HEK293 (cell line): ENCODE measurements at regions not wholly inside any gene's neighbourhood (a gene's known extent, or its start where the extent isn't known, plus 50 kb on each side); places are given as distances from the start of the nearest gene placed in this dataset.

Experiments
- CTCF ChIA-PET: fragments of 350-600 bp; formaldehyde crosslinking; extraction: SDS; loops from one replicate; lab custom pipeline; 2021; ENCODE audit warnings: antibody characterized with exemption; lab: Yijun Ruan, JAX
- POLR2A ChIA-PET: fragments of 300-600 bp; formaldehyde crosslinking; extraction: SDS; loops from one replicate; lab custom pipeline; 2020; ENCODE audit warnings: antibody characterized with exemption, inconsistent platforms; lab: Yijun Ruan, JAX
- H3K27ac ChIP-seq: fragments of 200-500 bp; sonication (Bioruptor generic); 2 replicates; pipeline ENCODE4 v1.5.1; 2014; ENCODE audit warnings: low read depth, low read length, control low read depth, inconsistent platforms; ENCODE audit errors: extremely low read depth
- H3K36me3 ChIP-seq, 2 experiments: fragments of 200-500 bp in 1 of 2; sonication (Bioruptor generic) in 1 of 2; 1 replicate in 1 of 2; 2 replicates in 1 of 2; pipeline ENCODE4 v1.5.1; 2014 to 2017; ENCODE audit warnings: inconsistent platforms in 2 of 2, low read length in 2 of 2; ENCODE audit not compliant: control insufficient read depth in 2 of 2, insufficient read depth in 1 of 2
- H3K4me1 ChIP-seq: fragments of 200-500 bp; sonication (Bioruptor generic); 2 replicates; pipeline ENCODE4 v1.5.1; 2014; ENCODE audit warnings: mild to moderate bottlenecking, low read length, inconsistent platforms; ENCODE audit not compliant: control insufficient read depth, insufficient read depth
- H3K4me3 ChIP-seq: 2 replicates; pipeline ENCODE4 v1.5.1; 2011; ENCODE audit warnings: low read depth, mild to moderate bottlenecking, control low read depth, low read length, moderate library complexity
- H3K9me3 ChIP-seq: fragments of 200-500 bp; sonication (Bioruptor generic); 2 replicates; pipeline ENCODE4 v1.5.1; 2014; ENCODE audit warnings: low read depth, low read length, inconsistent platforms; ENCODE audit not compliant: control insufficient read depth, insufficient read depth
- MEIS1 ChIP-seq: sonication (generic); formaldehyde crosslinking; IDR thresholded peaks from 2 replicates; pipeline ENCODE4 v1.8.1; 2022; ENCODE audit warnings: missing genetic modification reagents, mild to moderate bottlenecking, borderline replicate concordance
- MYNN ChIP-seq: fragments of 450-650 bp; formaldehyde crosslinking; IDR thresholded peaks from 2 replicates; pipeline ENCODE4 v1.5.1; 2016; ENCODE audit warnings: missing biosample characterization, missing genetic modification characterization, borderline replicate concordance
- OVOL3 ChIP-seq: fragments of 450-650 bp; formaldehyde crosslinking; IDR thresholded peaks from 2 replicates; pipeline ENCODE4 v1.5.1; 2016; ENCODE audit warnings: missing biosample characterization, missing genetic modification characterization
- SETDB1 ChIP-seq: IDR thresholded peaks from one replicate; pipeline ENCODE4 v1.6.1; 2017; ENCODE audit warnings: mild to moderate bottlenecking, low read length, moderate library complexity, mixed read lengths; ENCODE audit not compliant: insufficient read length
- YY2 ChIP-seq: fragments of 450-650 bp; formaldehyde crosslinking; IDR thresholded peaks from 2 replicates; pipeline ENCODE4 v1.5.1; 2016; ENCODE audit warnings: missing biosample characterization, missing genetic modification characterization
- ZFP37 ChIP-seq: fragments of 450-650 bp; formaldehyde crosslinking; IDR thresholded peaks from 2 replicates; pipeline ENCODE4 v1.5.1; 2016; ENCODE audit warnings: missing biosample characterization, missing genetic modification characterization
- ZFP69B ChIP-seq: fragments of 450-650 bp; formaldehyde crosslinking; IDR thresholded peaks from 2 replicates; pipeline ENCODE4 v1.5.1; 2016; ENCODE audit warnings: missing biosample characterization, missing genetic modification characterization
- ZIC2 ChIP-seq: fragments of 450-650 bp; formaldehyde crosslinking; IDR thresholded peaks from 2 replicates; pipeline ENCODE4 v1.5.1; 2016; ENCODE audit warnings: missing biosample characterization, missing genetic modification characterization
- ZNF548 ChIP-seq: fragments of 450-650 bp; formaldehyde crosslinking; IDR thresholded peaks from 2 replicates; pipeline ENCODE4 v1.5.1; 2016; ENCODE audit warnings: missing biosample characterization, missing genetic modification characterization
- ZNF600 ChIP-seq: fragments of 450-650 bp; formaldehyde crosslinking; IDR thresholded peaks from 2 replicates; pipeline ENCODE4 v1.5.1; 2016; ENCODE audit warnings: missing biosample characterization, missing genetic modification characterization
- ZNF621 ChIP-seq: fragments of 450-650 bp; formaldehyde crosslinking; IDR thresholded peaks from 2 replicates; pipeline ENCODE4 v1.5.1; 2017; ENCODE audit warnings: missing biosample characterization, missing genetic modification characterization
- ZNF76 ChIP-seq: fragments of 450-650 bp; formaldehyde crosslinking; IDR thresholded peaks from 2 replicates; pipeline ENCODE4; 2016; ENCODE audit warnings: low read depth, missing biosample characterization, missing genetic modification characterization, borderline replicate concordance
- TF ChIP-seq, protein P1 (sequence below): fragments of 450-650 bp; IDR thresholded peaks from 2 replicates; pipeline ENCODE4 v1.5.1; 2018; ENCODE audit warnings: missing biosample characterization, missing genetic modification characterization
- TF ChIP-seq, protein P2 (sequence below): fragments of 450-650 bp; formaldehyde crosslinking; IDR thresholded peaks from 2 replicates; pipeline ENCODE4 v1.5.1; 2016; ENCODE audit warnings: missing biosample characterization, missing genetic modification characterization
- TF ChIP-seq, protein P3 (sequence below): fragments of 450-650 bp; formaldehyde crosslinking; IDR thresholded peaks from 2 replicates; pipeline ENCODE4 v1.5.1; 2017; ENCODE audit warnings: missing biosample characterization, missing genetic modification characterization
- TF ChIP-seq, protein P4 (sequence below): fragments of 450-650 bp; formaldehyde crosslinking; optimal IDR thresholded peaks from 2 replicates; pipeline ENCODE3; 2016; ENCODE audit warnings: missing biosample characterization, mild to moderate bottlenecking, missing genetic modification characterization
- TF ChIP-seq, protein P5 (sequence below): fragments of 450-650 bp; formaldehyde crosslinking; IDR thresholded peaks from 2 replicates; pipeline ENCODE4 v1.5.1; 2016; ENCODE audit warnings: missing biosample characterization, missing genetic modification characterization
- TF ChIP-seq, protein P6 (sequence below): fragments of 450-650 bp; IDR thresholded peaks from 2 replicates; pipeline ENCODE4 v1.5.1; 2018; ENCODE audit warnings: missing biosample characterization, mild to moderate bottlenecking, missing genetic modification characterization
- TF ChIP-seq, protein P7 (sequence below): fragments of 450-650 bp; formaldehyde crosslinking; IDR thresholded peaks from 2 replicates; pipeline ENCODE4 v1.5.1; 2016; ENCODE audit warnings: missing biosample characterization, missing genetic modification characterization

DNA sequence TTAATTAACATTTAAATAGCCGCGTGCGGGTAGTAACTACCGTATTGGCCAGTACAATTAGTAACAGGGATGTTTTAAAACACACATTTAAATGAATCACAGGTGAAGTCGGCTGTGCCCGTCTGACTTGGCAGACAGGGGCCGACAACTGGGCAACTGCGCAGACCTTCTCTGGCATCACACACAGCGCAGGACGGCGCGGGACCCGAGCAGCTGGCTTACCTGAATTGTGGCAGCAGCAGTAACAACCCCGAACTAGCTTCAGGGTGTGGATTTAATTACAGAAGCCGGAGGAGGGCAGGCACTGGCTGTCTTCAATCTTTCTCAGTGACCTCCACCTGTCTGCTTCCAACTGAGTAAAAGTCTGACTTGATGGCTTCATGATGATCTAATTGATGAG, 91.7 kb downstream of the DACT2 start (continued):
- TF ChIP-seq, protein P1, sequence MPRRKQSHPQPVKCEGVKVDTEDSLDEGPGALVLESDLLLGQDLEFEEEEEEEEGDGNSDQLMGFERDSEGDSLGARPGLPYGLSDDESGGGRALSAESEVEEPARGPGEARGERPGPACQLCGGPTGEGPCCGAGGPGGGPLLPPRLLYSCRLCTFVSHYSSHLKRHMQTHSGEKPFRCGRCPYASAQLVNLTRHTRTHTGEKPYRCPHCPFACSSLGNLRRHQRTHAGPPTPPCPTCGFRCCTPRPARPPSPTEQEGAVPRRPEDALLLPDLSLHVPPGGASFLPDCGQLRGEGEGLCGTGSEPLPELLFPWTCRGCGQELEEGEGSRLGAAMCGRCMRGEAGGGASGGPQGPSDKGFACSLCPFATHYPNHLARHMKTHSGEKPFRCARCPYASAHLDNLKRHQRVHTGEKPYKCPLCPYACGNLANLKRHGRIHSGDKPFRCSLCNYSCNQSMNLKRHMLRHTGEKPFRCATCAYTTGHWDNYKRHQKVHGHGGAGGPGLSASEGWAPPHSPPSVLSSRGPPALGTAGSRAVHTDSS: no peak
- TF ChIP-seq ZFP37 (tag by site-specific recombination) (no peak), ZFP69B (tag by site-specific recombination) (no peak)

DNA sequence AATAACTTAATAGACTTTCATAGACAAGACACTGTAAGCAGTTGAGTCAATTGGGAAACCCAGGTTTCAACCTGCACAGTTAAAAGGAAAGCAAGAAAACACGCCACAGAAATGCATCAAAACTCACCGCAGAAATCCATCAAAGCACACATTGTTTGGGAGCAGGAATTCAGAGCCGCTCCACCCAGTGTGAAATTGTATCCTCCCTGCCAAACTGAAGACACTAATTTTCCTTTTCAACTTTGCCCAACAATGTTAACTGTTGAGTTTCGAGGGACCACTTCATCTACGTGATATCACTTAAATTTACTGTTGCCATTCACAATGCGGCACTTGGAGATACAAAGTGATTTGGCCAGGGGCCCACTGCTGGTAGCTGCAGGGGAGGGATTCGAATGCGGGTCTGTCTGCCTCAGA, 92.7 kb downstream of the DACT2 start:
- Histone ChIP-seq H3K4me1 (no peaks in the 10 kb centered on the region), H3K4me3 (no peak overlapping the region), H3K9me3 (no peaks in the 10 kb centered on the region), H3K36me3 (no peaks in the 10 kb centered on the region), H3K27ac (no peak overlapping the region)
- CTCF ChIA-PET: no interaction called here
- no peak for TF ChIP-seq ZNF621 (tag by site-specific recombination)
- TF ChIP-seq OVOL3 (tag by site-specific recombination): no peak
- no peak for TF ChIP-seq MYNN (tag by site-specific recombination)
- TF ChIP-seq, protein P2, sequence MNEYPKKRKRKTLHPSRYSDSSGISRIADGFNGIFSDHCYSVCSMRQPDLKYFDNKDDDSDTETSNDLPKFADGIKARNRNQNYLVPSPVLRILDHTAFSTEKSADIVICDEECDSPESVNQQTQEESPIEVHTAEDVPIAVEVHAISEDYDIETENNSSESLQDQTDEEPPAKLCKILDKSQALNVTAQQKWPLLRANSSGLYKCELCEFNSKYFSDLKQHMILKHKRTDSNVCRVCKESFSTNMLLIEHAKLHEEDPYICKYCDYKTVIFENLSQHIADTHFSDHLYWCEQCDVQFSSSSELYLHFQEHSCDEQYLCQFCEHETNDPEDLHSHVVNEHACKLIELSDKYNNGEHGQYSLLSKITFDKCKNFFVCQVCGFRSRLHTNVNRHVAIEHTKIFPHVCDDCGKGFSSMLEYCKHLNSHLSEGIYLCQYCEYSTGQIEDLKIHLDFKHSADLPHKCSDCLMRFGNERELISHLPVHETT (tag by site-specific recombination): no peak
- TF ChIP-seq SETDB1: no peak
- no peak for TF ChIP-seq YY2 (tag by site-specific recombination)
- TF ChIP-seq ZNF600: peak; percentile 24; the same call in 1 of the 2 replicates
- no peak for TF ChIP-seq ZNF548 (tag by site-specific recombination)
- no peak for TF ChIP-seq MEIS1
- POLR2A ChIA-PET: interaction anchor here (0.9 kb wide), 1 partner anchor 20 kb away, joined by 3 read pairs; no protein-coding TSS in a partner anchor

DNA sequence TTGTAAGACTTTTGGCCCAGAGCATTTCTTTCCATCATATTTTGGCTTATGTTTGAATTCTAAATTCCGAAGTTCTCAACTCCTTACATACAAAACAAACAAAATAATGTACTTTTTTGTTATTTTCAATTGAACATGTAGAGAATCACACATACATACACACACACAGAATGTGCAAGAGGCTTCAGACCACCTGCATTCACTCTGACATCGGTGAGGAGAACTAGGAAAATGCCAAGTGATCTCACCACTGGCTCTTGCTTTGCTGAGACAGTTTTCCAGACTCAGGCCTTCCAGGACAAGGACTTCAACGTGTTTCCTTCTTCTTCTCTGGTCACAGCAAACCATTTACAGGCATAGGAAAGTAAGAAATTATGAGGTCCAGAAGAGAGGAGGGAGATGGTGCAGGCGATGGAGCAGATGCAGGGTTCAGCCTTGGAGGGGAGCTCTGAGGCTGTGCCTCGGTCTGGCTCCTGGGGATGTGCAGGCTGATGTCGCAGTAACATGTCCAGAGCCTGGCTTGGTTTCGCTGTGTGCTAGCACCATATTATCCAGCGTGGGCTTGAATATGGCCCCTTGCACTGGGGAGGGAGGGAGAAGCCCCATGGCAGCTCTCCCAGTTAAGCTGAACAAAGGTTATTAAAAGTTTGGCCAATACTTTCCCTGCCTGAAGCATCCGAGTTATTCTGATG, 93.4 kb downstream of the DACT2 start:
- Histone ChIP-seq H3K4me3 (no peak overlapping the region), H3K36me3 (no peaks in the 10 kb centered on the region), H3K27ac (no peak overlapping the region), H3K4me1 (peaks cover under 1% of the 10 kb centered on the region; the same call in 1 of the 2 replicates), H3K9me3 (no peaks in the 10 kb centered on the region)
- CTCF ChIA-PET: no interaction called here
- POLR2A ChIA-PET: interaction anchor here (0.9 kb wide), 1 partner anchor 21 kb away, joined by 3 read pairs; no protein-coding TSS in a partner anchor
- TF ChIP-seq, protein P3, sequence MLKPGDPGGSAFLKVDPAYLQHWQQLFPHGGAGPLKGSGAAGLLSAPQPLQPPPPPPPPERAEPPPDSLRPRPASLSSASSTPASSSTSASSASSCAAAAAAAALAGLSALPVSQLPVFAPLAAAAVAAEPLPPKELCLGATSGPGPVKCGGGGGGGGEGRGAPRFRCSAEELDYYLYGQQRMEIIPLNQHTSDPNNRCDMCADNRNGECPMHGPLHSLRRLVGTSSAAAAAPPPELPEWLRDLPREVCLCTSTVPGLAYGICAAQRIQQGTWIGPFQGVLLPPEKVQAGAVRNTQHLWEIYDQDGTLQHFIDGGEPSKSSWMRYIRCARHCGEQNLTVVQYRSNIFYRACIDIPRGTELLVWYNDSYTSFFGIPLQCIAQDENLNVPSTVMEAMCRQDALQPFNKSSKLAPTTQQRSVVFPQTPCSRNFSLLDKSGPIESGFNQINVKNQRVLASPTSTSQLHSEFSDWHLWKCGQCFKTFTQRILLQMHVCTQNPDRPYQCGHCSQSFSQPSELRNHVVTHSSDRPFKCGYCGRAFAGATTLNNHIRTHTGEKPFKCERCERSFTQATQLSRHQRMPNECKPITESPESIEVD (tag by site-specific recombination): no peak
- TF ChIP-seq, protein P4, sequence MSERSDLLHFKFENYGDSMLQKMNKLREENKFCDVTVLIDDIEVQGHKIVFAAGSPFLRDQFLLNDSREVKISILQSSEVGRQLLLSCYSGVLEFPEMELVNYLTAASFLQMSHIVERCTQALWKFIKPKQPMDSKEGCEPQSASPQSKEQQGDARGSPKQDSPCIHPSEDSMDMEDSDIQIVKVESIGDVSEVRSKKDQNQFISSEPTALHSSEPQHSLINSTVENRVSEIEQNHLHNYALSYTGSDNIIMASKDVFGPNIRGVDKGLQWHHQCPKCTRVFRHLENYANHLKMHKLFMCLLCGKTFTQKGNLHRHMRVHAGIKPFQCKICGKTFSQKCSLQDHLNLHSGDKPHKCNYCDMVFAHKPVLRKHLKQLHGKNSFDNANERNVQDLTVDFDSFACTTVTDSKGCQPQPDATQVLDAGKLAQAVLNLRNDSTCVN (tag by site-specific recombination): no peak
- TF ChIP-seq ZIC2 (tag by site-specific recombination) (no peak), SETDB1 (no peak), ZNF76 (tag by site-specific recombination) (no peak)
- TF ChIP-seq, protein P5, sequence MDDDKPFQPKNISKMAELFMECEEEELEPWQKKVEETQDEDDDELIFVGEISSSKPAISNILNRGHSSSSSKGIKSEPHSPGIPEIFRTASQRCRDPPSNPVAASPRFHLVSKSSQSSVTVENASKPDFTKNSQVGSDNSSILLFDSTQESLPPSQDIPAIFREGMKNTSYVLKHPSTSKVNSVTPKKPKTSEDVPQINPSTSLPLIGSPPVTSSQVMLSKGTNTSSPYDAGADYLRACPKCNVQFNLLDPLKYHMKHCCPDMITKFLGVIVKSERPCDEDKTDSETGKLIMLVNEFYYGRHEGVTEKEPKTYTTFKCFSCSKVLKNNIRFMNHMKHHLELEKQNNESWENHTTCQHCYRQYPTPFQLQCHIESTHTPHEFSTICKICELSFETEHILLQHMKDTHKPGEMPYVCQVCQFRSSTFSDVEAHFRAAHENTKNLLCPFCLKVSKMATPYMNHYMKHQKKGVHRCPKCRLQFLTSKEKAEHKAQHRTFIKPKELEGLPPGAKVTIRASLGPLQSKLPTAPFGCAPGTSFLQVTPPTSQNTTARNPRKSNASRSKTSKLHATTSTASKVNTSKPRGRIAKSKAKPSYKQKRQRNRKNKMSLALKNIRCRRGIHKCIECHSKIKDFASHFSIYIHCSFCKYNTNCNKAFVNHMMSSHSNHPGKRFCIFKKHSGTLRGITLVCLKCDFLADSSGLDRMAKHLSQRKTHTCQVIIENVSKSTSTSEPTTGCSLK (tag by site-specific recombination): no peak
- TF ChIP-seq, protein P6, sequence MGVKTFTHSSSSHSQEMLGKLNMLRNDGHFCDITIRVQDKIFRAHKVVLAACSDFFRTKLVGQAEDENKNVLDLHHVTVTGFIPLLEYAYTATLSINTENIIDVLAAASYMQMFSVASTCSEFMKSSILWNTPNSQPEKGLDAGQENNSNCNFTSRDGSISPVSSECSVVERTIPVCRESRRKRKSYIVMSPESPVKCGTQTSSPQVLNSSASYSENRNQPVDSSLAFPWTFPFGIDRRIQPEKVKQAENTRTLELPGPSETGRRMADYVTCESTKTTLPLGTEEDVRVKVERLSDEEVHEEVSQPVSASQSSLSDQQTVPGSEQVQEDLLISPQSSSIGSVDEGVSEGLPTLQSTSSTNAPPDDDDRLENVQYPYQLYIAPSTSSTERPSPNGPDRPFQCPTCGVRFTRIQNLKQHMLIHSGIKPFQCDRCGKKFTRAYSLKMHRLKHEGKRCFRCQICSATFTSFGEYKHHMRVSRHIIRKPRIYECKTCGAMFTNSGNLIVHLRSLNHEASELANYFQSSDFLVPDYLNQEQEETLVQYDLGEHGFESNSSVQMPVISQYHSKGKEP (tag by site-specific recombination): no peak
- TF ChIP-seq, protein P7, sequence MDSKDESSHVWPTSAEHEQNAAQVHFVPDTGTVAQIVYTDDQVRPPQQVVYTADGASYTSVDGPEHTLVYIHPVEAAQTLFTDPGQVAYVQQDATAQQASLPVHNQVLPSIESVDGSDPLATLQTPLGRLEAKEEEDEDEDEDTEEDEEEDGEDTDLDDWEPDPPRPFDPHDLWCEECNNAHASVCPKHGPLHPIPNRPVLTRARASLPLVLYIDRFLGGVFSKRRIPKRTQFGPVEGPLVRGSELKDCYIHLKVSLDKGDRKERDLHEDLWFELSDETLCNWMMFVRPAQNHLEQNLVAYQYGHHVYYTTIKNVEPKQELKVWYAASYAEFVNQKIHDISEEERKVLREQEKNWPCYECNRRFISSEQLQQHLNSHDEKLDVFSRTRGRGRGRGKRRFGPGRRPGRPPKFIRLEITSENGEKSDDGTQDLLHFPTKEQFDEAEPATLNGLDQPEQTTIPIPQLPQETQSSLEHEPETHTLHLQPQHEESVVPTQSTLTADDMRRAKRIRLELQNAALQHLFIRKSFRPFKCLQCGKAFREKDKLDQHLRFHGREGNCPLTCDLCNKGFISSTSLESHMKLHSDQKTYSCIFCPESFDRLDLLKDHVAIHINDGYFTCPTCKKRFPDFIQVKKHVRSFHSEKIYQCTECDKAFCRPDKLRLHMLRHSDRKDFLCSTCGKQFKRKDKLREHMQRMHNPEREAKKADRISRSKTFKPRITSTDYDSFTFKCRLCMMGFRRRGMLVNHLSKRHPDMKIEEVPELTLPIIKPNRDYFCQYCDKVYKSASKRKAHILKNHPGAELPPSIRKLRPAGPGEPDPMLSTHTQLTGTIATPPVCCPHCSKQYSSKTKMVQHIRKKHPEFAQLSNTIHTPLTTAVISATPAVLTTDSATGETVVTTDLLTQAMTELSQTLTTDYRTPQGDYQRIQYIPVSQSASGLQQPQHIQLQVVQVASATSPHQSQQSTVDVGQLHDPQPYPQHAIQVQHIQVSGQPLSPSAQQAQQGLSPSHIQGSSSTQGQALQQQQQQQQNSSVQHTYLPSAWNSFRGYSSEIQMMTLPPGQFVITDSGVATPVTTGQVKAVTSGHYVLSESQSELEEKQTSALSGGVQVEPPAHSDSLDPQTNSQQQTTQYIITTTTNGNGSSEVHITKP (tag by site-specific recombination): no peak
